ENCODE measurements at regions not wholly inside any gene's neighbourhood (a gene's known extent, or its start where the extent isn't known, plus 50 kb on each side); places are given as distances from the start of the nearest gene placed in this dataset.
"Not testable (repeated sequence)": the region's sequence is repeated elsewhere in the genome, so short reads cannot be mapped to it uniquely, and the experiment has no call there.

DNA sequence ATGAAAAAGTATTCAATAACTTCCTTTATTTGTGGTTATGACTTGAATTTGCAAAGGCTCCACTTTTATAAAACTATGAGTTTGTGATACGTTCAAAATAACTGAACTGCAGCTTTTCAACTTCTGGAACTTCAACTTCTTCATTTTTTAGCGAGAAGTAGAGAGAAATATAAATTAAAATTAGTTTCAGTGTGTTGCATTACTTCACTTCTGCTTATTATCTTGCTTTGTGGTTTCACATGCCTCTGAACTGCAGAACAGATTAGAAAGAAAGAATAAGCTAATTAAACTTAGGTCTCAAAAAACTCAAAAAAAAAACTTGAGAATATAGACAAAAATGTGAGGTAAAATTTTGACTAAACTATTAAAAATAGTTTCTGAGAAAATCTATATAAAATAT is 1073.4 kb downstream of the PCDH17 start:
- no peak for DNase-seq
- intact Hi-C loops (cut with DNase I), result no loop called here

DNA sequence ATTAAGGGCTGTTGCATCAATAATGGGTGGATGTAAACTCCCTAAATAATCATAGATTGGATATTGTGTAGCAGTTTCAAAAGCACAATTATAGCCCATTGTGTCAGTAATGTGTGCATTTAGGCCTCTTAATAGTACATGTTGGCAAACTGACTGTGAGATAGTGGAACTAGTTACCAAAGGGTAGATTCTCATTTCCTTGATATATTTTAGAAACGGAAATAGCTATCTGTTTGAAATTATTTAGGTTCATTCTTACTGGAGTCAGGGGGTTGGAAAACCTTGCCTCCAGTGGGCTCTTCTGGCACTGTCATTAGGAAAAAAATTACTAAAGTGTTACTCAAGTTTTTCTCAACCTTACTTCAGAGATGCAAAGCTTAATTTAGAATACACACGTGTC is 1074.9 kb downstream of the PCDH17 start:
- no peak for DNase-seq
- intact Hi-C loops (cut with DNase I), result no loop called here

DNA sequence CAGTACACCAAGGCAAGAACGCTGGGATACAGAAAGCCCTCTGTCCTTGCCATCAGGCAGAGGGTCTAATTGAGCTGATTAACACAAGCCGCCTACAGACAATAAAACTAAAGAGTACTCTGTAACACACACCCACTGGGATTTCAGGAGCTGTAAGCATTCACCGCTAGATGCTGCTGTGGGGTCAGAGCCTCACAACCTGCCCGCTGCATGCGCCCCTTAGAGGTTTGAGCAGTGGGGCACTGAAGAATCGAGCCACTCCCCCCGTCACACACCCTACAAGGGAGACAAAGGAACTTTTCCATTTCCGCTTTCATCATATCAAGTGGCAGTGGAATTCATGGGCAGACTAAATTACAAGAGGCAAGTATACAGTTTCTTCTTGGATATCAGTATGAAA is 1080.6 kb downstream of the PCDH17 start:
- DNase-seq, result peak in 1 of 10 donors; percentile 65
- intact Hi-C loops (cut with DNase I), result no loop called here

DNA sequence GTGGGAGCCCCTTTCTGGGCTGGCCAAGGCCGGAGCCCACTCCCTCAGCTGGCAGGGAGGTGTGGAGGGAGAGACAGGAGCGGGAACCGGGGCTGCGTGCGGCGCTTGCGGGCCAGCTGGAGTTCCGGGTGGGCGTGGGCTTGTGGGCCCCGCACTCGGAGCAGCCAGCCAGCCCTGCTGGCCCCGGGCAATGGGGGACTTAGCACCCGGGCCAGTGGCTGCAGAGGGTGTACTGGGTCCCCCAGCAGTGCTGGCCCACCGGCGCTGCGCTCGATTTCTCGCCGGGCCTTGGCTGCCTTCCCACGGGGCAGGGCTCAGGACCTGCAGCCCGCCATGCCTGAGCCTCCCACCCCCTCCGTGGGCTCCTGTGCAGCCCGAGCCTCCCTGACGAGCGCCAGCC is 1082.5 kb downstream of the PCDH17 start:
- intact Hi-C loops (cut with DNase I), result not testable (repeated sequence)
- DNase-seq, result peak in 1 of 10 donors; percentile 69

DNA sequence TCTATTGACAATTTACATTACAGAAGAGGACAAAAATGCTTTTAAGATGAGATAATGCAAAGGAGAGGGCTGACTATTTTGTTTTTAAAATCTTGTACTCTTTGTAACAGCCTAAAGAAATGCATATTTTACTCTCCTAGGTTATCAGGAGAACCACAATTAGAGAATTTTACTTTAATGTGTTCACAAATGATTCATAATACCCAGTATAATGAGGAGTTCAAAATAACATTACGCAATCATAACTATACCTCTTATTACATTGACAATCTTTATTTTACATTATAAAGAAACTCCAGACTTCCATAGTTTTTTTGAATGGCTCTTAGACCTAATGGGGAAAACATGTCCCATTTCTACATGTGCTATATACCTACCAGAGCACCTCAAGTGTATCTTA is 1089.7 kb downstream of the PCDH17 start:
- DNase-seq, result no peak
- intact Hi-C loops (cut with DNase I), result no loop called here

DNA sequence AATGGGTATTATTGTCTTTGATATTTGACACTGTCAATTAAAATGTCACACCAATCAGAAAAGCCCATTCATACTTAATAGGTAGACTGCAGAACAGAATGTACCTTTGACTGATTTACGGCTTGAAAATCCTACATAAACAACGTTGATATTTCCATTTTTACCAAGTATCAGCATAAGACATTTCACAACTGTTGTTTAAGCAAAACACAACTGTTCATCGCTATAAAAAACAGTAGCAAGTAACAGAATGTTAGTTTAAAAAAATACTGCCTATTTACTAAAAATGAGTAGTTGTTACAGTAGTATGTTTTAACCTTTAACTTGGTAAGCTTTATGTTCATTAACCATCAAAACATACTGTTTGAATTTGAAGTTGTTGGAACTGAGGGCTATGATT is 1096.6 kb downstream of the PCDH17 start:
- intact Hi-C loops (cut with DNase I), result no loop called here
- DNase-seq, result no peak

DNA sequence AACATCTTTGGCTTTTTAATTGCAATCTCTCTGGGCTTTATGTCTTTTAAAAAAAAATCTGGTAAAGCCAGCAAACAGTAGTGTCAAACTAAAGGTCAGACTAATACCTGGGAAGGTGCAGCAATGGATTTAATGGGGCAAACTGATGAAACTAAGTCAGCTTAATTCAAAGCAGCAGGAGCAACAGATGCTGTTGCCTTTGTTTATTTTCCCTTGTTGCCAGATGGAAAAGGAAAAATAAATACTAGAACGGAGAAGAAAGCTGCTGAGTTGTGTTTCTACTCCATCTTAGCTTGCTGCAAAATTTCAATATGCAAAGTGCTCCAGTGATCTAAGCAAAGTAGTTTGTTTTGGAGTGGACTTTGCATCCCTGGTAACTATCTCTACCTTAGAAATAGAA is 1097.8 kb downstream of the PCDH17 start:
- intact Hi-C loops (cut with DNase I), result no loop called here

DNA sequence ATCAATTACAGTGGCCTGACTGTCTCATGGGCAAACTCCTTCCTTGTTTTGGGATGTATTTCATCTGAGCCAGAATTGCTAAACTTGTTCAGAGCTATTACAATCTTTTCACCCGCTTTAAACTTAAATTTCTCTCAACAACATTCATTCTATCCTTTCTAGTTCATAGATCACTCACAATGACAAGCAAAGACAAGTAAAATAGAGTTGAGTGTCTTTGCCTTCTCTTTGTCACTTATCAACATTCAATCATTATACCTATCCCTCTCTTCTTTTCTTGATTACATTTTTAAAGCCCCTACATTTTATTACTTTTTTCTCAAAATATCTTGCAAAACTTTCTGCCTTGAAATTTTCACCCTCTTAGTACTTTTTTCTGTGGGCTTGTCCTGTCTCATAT is 1113.1 kb downstream of the PCDH17 start:
- DNase-seq, result no peak
- intact Hi-C loops (cut with DNase I), result no loop called here

More for the DNA sequence above, 1097.8 kb downstream of the PCDH17 start:
- no peak for DNase-seq

DNA sequence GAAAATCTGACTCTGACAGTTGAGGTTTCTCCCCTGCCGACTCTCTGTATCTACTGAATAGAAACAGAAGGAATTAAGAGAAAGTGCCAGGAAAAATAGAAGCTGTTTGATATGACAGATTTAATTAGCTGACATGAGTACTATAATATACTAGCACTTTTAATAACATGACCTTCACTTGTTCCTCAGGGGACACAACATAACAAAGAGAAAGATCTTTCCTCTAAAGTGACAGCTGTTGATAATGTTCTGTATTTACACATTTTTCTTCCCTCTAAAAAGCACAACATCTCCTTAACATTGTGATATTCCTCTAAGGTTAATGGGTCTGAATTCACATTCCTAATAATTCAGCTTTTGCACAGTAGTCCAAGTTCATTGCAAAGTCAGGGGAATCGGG is 1136.0 kb downstream of the PCDH17 start:
- no peak for DNase-seq
- intact Hi-C loops (cut with DNase I), result no loop called here

DNA sequence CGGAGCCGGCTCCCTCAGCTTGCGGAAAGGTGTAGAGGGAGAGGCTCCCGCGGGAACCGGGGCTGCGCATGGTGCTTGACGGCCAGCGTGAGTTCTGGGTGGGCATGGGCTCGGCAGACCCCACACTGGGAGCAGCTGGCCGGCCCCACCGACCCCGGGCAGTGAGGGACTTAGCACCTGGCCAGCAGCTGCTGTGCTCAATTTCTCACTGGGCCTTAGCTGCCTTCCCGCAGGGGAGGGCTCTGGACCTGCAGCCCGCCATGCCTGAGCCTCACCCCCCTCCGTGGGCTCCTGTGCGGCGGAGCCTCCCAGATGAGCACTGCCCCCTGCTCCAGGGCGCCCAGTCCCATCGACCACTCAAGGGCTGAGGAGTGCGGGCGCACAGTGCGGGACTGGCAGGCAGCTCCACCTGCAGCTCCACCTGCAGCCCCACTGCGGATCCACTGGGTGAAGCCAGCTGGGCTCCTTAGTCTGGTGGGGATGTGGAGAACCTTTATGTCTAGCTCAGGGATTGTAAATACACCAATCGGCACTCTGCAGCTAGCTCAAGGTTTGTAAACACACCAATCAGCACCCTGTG is 1141.8 kb downstream of the PCDH17 start:
- peak in 3 of 10 donors; percentile 53 to 76 (median 65) for DNase-seq
- intact Hi-C loops (cut with DNase I), result no loop called here

DNA sequence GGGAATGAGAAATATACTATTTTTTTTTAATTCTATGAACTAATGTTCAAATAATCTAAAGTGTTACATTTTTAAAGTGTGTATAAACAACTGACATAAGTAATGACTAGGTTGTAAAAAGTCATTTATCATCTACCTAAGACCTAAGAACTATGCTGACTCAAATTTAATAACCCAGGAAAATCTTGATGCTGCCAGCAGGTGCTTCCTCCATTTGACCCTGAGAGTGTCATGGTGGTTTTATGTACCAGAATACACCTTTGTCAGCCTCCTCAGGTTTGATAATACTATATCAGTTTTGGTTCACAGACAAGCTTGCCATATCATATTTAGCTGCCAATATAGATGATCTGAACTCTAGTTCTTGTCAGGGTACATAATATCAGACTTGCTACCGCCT is 1151.2 kb downstream of the PCDH17 start:
- intact Hi-C loops (cut with DNase I), result no loop called here
- DNase-seq, result no peak

DNA sequence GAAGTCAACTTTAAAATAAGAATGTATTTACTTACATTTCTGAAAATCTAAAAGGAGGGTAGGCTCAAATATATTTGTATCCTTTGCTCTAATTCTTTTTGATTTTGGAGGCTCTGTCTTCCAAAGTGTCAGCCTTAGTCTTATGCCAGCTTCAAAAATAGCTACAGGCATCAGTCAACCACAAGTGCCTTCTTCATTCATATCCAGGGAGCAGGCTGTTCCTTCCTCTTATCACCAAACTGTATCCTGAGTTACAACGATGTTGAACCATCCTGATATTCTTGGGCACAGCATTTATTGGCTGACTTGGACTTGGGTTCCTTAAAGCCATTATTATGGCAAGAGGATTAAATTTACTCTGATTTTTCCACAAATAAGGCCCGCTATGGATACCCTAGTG is 1161.3 kb downstream of the PCDH17 start:
- DNase-seq, result no peak
- intact Hi-C loops (cut with DNase I), result no loop called here

DNA sequence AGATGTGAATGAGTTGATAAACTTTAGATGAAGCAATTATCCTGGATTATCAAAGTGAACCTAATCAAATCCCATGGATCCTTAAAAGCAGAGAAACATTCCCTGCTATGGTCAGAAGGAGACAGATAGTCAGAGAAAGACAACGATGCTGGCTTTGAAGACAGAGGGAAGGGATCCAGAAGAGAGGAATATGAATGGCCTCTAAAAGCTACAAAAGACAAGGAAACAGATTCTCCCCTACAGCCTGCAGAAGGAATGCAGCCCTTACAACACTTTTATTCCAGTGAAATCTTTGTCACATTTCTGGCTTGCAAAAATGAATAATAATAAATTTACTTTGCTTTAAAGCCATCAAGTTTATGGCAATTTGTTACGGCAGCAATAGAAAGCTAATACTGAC is 1164.2 kb downstream of the PCDH17 start:
- DNase-seq, result no peak

DNA sequence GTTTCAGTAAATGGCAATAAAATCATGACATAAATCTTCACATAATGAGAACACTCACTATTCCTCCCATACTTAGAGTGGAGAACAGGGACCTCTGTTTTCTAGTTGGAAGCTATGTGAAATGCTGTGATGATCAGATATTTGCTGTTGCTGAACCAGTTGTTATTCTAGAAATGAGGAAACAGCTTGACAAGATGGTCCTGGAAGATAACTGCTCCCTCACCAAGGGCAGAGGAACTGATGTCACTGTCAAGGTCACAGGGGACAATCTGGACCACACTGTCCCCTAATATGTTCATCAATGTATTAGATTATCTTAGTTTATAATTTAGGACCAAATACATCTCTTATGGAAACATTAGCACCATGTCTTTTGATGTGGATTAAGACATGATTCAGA is 1173.3 kb downstream of the PCDH17 start:
- DNase-seq, result no peak
- intact Hi-C loops (cut with DNase I), result no loop called here

More for the DNA sequence above, 1164.2 kb downstream of the PCDH17 start:
- intact Hi-C loops (cut with DNase I), result no loop called here

DNA sequence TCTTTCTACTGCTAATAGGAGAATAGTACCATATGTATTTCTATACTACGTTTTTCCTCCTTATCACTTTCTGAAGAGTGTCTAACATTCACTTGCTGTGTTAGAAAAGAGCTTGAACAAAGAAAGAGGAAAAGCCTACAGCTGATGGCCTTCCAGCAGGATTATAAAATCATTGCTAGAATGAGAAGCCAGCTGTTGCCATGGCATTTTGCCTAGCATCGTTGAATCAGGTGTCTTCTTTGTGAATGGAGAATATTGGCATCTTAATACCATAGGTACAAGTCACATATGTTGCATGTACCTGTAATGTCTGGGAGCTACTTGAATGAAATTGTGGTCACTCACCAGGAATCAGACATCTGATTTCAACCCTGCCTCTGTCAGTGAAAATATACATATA is 1174.9 kb downstream of the PCDH17 start:
- DNase-seq, result no peak
- intact Hi-C loops (cut with DNase I), result no loop called here

DNA sequence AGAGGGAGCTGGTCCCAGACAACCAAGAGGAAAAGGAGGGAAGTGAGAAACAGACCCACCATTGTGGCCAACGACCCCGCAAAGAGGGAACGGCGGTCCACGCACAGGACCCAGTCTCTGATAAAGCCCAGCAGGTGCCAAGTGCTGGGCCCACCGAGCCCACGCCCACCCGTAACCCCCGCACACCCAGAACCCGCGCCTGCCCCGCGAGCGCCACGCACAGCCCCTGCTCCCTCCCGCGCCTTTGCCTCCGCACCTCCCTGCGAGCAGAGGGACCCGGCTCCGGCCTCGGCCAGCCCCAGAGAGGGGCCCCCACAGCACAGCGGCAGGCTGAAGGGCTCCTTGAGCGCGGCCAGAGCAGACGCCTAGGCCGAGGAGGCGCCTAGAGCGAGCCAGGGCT is 1192.2 kb downstream of the PCDH17 start:
- peak in 1 of 10 donors; percentile 82 for DNase-seq
- intact Hi-C loops (cut with DNase I), result no loop called here

DNA sequence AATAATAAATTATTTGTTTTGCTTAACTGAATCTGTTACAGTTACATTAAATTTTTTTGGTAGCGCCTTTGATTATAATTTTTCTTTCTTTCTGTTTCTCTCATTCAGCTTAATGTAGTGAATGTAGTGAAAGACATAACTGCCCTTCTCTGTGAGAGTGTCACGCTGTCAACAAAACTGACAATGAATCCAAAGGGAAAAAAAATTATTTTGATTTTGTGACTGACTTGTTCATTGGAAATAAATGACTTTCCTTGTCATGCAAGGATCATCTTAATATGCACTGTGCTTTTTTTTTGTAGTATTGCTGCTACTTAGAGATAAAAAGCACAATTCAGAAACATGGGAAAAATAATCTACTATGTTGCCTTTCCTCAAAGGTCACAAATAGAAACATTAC is 1196.4 kb downstream of the PCDH17 start:
- no peak for DNase-seq
- intact Hi-C loops (cut with DNase I), result no loop called here

DNA sequence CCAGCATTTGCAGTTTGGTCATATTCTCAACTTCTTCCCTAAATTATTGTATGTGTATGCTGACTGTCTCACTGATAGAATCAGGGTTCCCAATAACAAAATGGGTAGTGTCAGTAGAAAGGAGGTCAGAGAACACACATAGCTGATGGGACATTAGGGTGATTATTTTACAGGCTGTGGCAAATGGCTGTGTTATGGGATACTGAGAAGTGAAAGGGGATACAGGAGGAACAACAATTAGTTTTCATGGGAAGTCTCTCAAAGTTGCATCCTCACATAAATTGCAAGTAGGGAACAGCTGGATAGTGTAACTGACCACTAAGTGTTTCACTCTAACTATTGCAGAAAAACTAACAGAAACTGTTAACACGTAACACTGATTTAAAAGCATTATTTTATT is 1199.3 kb downstream of the PCDH17 start:
- intact Hi-C loops (cut with DNase I), result no loop called here
- no peak for DNase-seq

DNA sequence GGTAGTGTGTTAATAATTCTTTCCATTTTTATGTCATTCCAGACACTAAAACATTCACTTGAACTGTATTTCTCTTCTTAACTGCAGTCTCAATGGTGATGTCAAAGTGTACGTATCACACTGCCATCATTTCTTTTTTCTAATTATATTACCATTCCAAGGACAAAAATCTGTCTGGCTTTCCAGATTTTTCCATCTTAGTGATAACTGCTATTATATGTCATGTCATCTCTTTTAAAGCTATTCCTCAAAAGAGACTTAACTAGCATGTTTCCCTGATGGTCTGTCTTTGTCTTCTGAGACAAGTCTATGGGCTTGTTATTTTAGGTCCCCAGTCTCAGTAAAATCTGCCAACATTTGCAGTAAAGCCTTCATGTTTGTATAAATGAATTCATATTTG is 1207.1 kb downstream of the PCDH17 start:
- intact Hi-C loops (cut with DNase I), result no loop called here
- DNase-seq, result no peak

DNA sequence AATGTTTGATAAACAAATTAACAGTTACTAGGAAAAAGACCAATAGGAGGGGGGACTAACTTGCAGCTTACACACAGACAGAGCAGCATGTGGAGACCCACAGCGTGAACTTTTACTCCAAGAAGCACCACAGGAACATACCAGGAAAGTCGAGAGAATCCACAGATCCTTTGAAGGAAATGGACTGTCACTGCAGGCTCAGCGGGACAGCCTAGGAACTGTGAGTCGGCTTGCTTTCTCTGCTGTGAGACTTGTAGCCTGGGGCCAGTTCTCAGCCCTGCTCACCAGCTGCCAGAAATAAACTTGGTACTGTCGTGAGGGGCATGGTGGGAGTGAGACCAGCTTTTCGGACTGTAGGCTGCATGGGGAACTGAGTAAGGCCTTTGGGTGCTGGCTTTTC is 1211.5 kb downstream of the PCDH17 start:
- intact Hi-C loops (cut with DNase I), result no loop called here
- no peak for DNase-seq

DNA sequence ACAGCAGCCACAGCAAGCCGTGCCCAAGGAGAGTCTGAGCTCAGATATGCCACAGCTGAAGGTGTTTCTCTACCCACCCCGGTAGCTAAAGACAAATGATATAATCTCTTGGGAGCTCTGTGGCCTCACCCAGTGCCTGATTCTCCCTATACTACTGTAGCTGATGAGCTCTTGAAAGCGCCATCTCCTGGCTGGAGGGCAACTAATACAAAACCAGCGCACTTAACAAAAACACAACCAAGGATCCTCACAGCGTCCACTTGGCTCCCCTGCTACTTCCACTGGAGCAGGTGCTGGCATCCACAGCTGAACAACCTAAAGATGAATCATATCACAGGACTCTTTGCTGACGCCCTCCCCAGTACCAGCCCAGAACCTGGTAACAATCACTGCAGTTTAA is 1212.0 kb downstream of the PCDH17 start:
- no peak for DNase-seq
- intact Hi-C loops (cut with DNase I), result no loop called here

DNA sequence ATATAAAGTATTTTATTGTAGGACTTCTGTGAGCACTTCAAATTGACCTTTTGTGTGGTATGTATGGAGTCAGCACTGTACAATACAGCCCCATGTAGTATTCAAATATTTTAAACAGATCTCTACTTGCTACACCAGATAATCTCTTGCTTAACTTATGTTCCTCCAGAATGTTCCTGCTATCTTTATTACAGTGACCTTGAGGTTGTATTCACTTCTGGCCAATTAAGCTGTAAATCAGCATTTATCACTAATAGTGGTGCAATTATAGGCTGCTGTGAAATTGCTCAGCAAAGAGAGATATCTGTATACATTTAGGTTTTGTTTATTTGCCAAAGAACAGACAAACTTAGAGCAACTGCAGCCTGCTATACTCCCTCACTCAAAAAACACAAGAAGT is 1218.6 kb downstream of the PCDH17 start:
- DNase-seq, result no peak
- intact Hi-C loops (cut with DNase I), result no loop called here

DNA sequence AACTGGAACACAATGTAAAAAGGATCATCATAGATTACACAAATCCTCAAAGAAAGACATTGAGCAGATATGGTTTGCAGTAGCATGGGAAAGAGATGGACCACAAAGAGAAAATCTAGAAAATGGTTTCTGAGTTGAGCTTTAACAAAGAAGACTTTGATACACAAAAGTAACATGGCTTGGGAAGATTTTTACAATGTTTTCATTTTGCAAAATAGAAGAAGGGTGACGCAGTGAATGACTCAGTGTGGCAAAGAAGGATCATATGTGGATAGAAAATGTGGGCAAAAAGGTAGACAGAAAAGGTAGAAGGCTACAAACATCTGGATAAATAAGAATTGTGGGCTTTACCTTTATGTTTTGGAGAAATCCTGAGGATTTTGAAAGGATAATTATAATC is 1220.5 kb downstream of the PCDH17 start:
- intact Hi-C loops (cut with DNase I), result no loop called here
- DNase-seq, result no peak
